B cell (primary cell): ENCODE measurements at regions not wholly inside any gene's neighbourhood (a gene's known extent, or its start where the extent isn't known, plus 50 kb on each side); places are given as distances from the start of the nearest gene placed in this dataset.
"Not testable (repeated sequence)": the region's sequence is repeated elsewhere in the genome, so short reads cannot be mapped to it uniquely, and the experiment has no call there.

Experiments
- CTCF ChIP-seq: fragments of 200-600 bp; IDR thresholded peaks from one replicate; pipeline ENCODE4 v1.8.0; 2022; ENCODE audit warnings: antibody characterized with exemption, mild to moderate bottlenecking
- EZH2 ChIP-seq: IDR thresholded peaks from 2 replicates; pipeline ENCODE4 v1.6.1; 2012; ENCODE audit warnings: borderline replicate concordance, low read depth, mild to moderate bottlenecking, moderate library complexity, low read length; ENCODE audit not compliant: insufficient read depth, poor library complexity, severe bottlenecking

DNA sequence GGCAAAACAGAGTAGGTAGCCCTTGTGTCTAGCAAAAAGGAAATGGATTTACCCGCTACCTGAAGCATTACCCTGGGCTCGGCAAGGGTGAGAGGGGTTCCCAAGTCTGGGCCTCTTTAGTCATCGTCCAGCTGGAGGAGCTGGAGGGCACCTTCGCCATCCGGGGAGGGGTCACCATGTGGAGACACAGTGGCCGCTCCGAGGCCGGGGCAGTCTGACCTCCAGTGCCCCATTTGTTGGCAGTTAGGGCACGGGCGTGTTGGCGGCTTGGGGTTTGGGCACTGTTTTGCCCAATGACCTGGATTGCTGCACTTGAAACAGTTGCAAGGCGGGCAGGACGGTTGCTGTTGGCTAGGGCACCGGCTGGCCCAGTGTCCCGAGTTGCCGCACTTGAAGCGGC, 581.8 kb downstream of the SUCLG1 start:
- not testable (repeated sequence) for TF ChIP-seq CTCF, EZH2
